Neural cell (in vitro differentiated cells): ENCODE measurements at regions not wholly inside any gene's neighbourhood (a gene's known extent, or its start where the extent isn't known, plus 50 kb on each side); places are given as distances from the start of the nearest gene placed in this dataset.

Experiments used
- H2AFZ ChIP-seq: fragments of 200-600, 300-800 bp; sonication (generic), shearing (Covaris generic); 2 replicates; pipeline ENCODE4 v1.6.0; 2014; ENCODE audit warnings: low read depth, mild to moderate bottlenecking, antibody characterized with exemption, low read length, moderate library complexity
- H3F3A ChIP-seq: fragments of 200-600 bp; shearing (Covaris generic); 2 replicates; pipeline ENCODE4 v1.6.1; 2016; ENCODE audit warnings: mild to moderate bottlenecking, moderate library complexity, mixed read lengths, antibody characterized with exemption, low read length; ENCODE audit not compliant: insufficient read depth, poor library complexity, severe bottlenecking
- H3K27ac ChIP-seq: fragments of 200-600, 300-800 bp; sonication (generic), shearing (Covaris generic); 2 replicates; pipeline ENCODE4 v1.5.1; 2014; ENCODE audit warnings: mild to moderate bottlenecking, low read length, moderate library complexity
- H3K27me3 ChIP-seq: fragments of 300-800, 200-600 bp; sonication (generic), shearing (Covaris generic); 2 replicates; pipeline ENCODE4 v1.6.0; 2014; ENCODE audit warnings: mild to moderate bottlenecking, low read depth, low read length, moderate library complexity; ENCODE audit not compliant: insufficient read depth
- H3K36me3 ChIP-seq: fragments of 300-800, 200-600 bp; sonication (generic), shearing (Covaris generic); 2 replicates; pipeline ENCODE4 v1.5.1; 2014; ENCODE audit warnings: mild to moderate bottlenecking, antibody characterized with exemption, low read length, moderate library complexity; ENCODE audit not compliant: insufficient read depth
- H3K4me2 ChIP-seq: fragments of 300-800, 200-600 bp; sonication (generic), shearing (Covaris generic); 2 replicates; pipeline ENCODE4 v1.6.0; 2014; ENCODE audit warnings: mild to moderate bottlenecking, low read length
- H3K4me3 ChIP-seq: fragments of 300-800, 200-600 bp; sonication (generic), shearing (Covaris generic); 2 replicates; pipeline ENCODE4 v1.5.1; 2014; ENCODE audit warnings: mild to moderate bottlenecking, low read length, moderate library complexity
- H3K79me2 ChIP-seq: fragments of 200-600 bp; shearing (Covaris generic); replicated peaks from 2 replicates; pipeline ENCODE4 v1.6.0; 2014; ENCODE audit warnings: mild to moderate bottlenecking, low read length, moderate library complexity; ENCODE audit not compliant: insufficient read depth
- H3K9ac ChIP-seq: fragments of 300-800, 200-600 bp; sonication (generic), shearing (Covaris generic); 2 replicates; pipeline ENCODE4 v1.6.1; 2016; ENCODE audit warnings: mild to moderate bottlenecking, low read length, mixed read lengths
- H3K9me2 ChIP-seq: fragments of 200-600 bp; shearing (Covaris generic); 2 replicates; pipeline ENCODE4 v1.6.1; 2016; ENCODE audit warnings: mild to moderate bottlenecking, low read length, mixed read lengths; ENCODE audit not compliant: insufficient read depth
- H3K9me3 ChIP-seq: fragments of 200-600, 300-800 bp; sonication (generic), shearing (Covaris generic); 2 replicates; pipeline ENCODE4 v1.6.1; 2016; ENCODE audit warnings: mild to moderate bottlenecking, mixed run types, low read length, moderate library complexity, mixed read lengths
- H4K20me1 ChIP-seq: fragments of 200-600 bp; shearing (Covaris generic); 2 replicates; pipeline ENCODE4 v1.6.1; 2016; ENCODE audit warnings: mild to moderate bottlenecking, mixed run types; ENCODE audit not compliant: insufficient read depth
- EP300 ChIP-seq: fragments of 450-650 bp; conservative IDR thresholded peaks from 2 replicates; pipeline ENCODE4 v1.6.1; 2014; ENCODE audit warnings: antibody characterized with exemption, mild to moderate bottlenecking, moderate library complexity; ENCODE audit not compliant: poor library complexity, severe bottlenecking
- EZH2 ChIP-seq: fragments of 200-600, 300-800 bp; shearing (Covaris generic), sonication (generic); IDR thresholded peaks from 2 replicates; pipeline ENCODE4 v1.6.1; 2014; ENCODE audit warnings: antibody characterized with exemption, low read length, borderline replicate concordance, mild to moderate bottlenecking; ENCODE audit not compliant: insufficient read depth, poor library complexity, severe bottlenecking
- MXI1 ChIP-seq: fragments of 450-650 bp; conservative IDR thresholded peaks from 2 replicates; pipeline ENCODE4 v1.6.1; 2014; ENCODE audit warnings: antibody characterized with exemption, mild to moderate bottlenecking; ENCODE audit not compliant: poor library complexity, severe bottlenecking
- POLR2AphosphoS5 ChIP-seq: IDR thresholded peaks from 2 replicates; pipeline ENCODE4 v1.6.1; 2012
- RAD21 ChIP-seq: fragments of 450-650 bp; conservative IDR thresholded peaks from 2 replicates; pipeline ENCODE4 v1.6.1; 2014; ENCODE audit warnings: antibody characterized with exemption, mild to moderate bottlenecking, moderate library complexity
- REST ChIP-seq: IDR thresholded peaks from 2 replicates; pipeline ENCODE4 v1.6.1; 2012; ENCODE audit warnings: borderline replicate concordance
- SMC3 ChIP-seq: fragments of 450-650 bp; conservative IDR thresholded peaks from 2 replicates; pipeline ENCODE4 v1.6.1; 2014; ENCODE audit warnings: antibody characterized with exemption, mild to moderate bottlenecking, moderate library complexity; ENCODE audit not compliant: poor library complexity
- TAF1 ChIP-seq: IDR thresholded peaks from 2 replicates; pipeline ENCODE4 v1.6.1; 2012; ENCODE audit warnings: low read depth
- TF ChIP-seq, protein P1 (sequence below): fragments of 450-650 bp; IDR thresholded peaks from 2 replicates; pipeline ENCODE4 v1.5.1; 2014; ENCODE audit warnings: antibody characterized with exemption, mild to moderate bottlenecking, moderate library complexity; ENCODE audit not compliant: poor library complexity, severe bottlenecking

- no peaks in the 10 kb centered on the region for H4K20me1 ChIP-seq
- no peak overlapping the region for H3K9ac ChIP-seq
- no peaks in the 10 kb centered on the region for H3K36me3 ChIP-seq
- no peaks in the 10 kb centered on the region for H3F3A ChIP-seq
- H3K27ac ChIP-seq: no peak overlapping the region
- no peaks in the 10 kb centered on the region for H3K9me2 ChIP-seq
- H3K4me3 ChIP-seq: no peak overlapping the region
- H3K27me3 ChIP-seq: no peaks in the 10 kb centered on the region
- TF ChIP-seq EZH2 (no peak), REST (no peak), SMC3 (no peak), EP300 (no peak), POLR2AphosphoS5 (no peak), MXI1 (no peak), RAD21 (no peak), TAF1 (no peak)
- TF ChIP-seq, protein P1, sequence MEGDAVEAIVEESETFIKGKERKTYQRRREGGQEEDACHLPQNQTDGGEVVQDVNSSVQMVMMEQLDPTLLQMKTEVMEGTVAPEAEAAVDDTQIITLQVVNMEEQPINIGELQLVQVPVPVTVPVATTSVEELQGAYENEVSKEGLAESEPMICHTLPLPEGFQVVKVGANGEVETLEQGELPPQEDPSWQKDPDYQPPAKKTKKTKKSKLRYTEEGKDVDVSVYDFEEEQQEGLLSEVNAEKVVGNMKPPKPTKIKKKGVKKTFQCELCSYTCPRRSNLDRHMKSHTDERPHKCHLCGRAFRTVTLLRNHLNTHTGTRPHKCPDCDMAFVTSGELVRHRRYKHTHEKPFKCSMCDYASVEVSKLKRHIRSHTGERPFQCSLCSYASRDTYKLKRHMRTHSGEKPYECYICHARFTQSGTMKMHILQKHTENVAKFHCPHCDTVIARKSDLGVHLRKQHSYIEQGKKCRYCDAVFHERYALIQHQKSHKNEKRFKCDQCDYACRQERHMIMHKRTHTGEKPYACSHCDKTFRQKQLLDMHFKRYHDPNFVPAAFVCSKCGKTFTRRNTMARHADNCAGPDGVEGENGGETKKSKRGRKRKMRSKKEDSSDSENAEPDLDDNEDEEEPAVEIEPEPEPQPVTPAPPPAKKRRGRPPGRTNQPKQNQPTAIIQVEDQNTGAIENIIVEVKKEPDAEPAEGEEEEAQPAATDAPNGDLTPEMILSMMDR: no peak
- H2AFZ ChIP-seq: no peak overlapping the region
- no peaks in the 10 kb centered on the region for H3K9me3 ChIP-seq
- H3K79me2 ChIP-seq: no peaks in the 10 kb centered on the region
- H3K4me2 ChIP-seq: no peak overlapping the region
These were observed 149.2 kb upstream of the ANKH start for GRCh38 chr5:15020736-15021135.

DNA sequence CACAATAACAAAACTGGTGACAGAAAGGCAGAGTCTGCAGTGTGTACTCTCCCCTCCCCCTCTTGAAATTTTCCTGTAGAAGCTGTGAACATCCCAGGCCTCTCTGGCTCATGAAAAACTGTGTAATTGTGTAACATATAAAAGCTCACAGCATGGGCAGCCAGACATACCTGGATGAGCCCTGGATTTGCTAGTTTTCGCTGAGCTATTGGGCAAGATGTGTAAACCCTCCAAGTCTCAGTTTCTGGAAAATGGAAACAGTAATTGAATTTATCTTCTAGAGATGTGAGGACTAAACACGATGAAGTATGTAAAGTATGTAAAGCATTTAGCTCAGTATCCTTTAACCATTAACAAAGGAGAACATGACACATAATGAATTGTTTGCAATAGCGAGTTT is 143.2 kb upstream of the ANKH start:
- H3K36me3 ChIP-seq: no peaks in the 10 kb centered on the region
- no peaks in the 10 kb centered on the region for H4K20me1 ChIP-seq
- H3K79me2 ChIP-seq: no peaks in the 10 kb centered on the region
- no peaks in the 10 kb centered on the region for H3K9me3 ChIP-seq
- no peaks in the 10 kb centered on the region for H3K9me2 ChIP-seq
- H3K27me3 ChIP-seq: no peaks in the 10 kb centered on the region
- no peak overlapping the region for H3K4me2 ChIP-seq
- no peak overlapping the region for H2AFZ ChIP-seq
- H3K27ac ChIP-seq: no peak overlapping the region
- no peaks in the 10 kb centered on the region for H3F3A ChIP-seq
- no peak for TF ChIP-seq MXI1
- TF ChIP-seq RAD21: no peak
- TF ChIP-seq REST: no peak
- TF ChIP-seq POLR2AphosphoS5: no peak
- TF ChIP-seq TAF1: no peak
- no peak for TF ChIP-seq EP300
- no peak for TF ChIP-seq EZH2
- TF ChIP-seq SMC3: no peak
- TF ChIP-seq, protein P1: no peak
- H3K9ac ChIP-seq: no peak overlapping the region
- no peak overlapping the region for H3K4me3 ChIP-seq
